ENCODE measurements at regions not wholly inside any gene's neighbourhood (a gene's known extent, or its start where the extent isn't known, plus 50 kb on each side); places are given as distances from the start of the nearest gene placed in this dataset.
A peak's percentile ranks its signal among the peaks of the same experiment; 100 is the strongest.

DNA sequence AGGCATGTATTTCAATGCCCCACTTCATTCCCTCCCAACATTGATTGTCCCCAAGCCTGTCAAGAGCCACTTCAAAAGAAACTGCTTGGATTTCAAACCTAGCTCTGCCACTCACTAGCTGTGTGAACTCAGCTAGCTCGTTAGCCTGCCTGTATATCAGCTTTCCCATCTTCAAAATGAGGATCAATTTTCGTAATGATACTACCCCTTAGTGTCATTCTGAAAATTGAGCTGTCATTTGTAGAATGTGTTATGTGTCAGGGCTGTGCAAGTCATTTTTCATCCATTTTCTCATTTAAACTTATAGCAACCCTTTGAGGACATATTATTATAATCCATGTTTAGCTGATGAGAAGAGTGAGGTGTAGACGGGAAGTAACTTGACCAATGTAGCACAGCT, 88.6 kb downstream of the TRIM42 start:
- Histone ChIP-seq H3K4me3 (no peak overlapping the region), H3K4me1 (no peaks in the 10 kb centered on the region), H3K27ac (no peak overlapping the region), H3K27me3 (peaks cover 6% of the 10 kb centered on the region), H3K36me3 (no peaks in the 10 kb centered on the region), H3K9me3 (no peaks in the 10 kb centered on the region)
- TF ChIP-seq, protein P1, sequence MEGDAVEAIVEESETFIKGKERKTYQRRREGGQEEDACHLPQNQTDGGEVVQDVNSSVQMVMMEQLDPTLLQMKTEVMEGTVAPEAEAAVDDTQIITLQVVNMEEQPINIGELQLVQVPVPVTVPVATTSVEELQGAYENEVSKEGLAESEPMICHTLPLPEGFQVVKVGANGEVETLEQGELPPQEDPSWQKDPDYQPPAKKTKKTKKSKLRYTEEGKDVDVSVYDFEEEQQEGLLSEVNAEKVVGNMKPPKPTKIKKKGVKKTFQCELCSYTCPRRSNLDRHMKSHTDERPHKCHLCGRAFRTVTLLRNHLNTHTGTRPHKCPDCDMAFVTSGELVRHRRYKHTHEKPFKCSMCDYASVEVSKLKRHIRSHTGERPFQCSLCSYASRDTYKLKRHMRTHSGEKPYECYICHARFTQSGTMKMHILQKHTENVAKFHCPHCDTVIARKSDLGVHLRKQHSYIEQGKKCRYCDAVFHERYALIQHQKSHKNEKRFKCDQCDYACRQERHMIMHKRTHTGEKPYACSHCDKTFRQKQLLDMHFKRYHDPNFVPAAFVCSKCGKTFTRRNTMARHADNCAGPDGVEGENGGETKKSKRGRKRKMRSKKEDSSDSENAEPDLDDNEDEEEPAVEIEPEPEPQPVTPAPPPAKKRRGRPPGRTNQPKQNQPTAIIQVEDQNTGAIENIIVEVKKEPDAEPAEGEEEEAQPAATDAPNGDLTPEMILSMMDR (IDR thresholded peaks at IDR 0.05), result no peak
- TF ChIP-seq POLR2A (IDR thresholded peaks at IDR 0.05), result no peak
- no peak for TF ChIP-seq EP300 (IDR thresholded peaks at IDR 0.05)
- TF ChIP-seq POLR2AphosphoS5 (IDR thresholded peaks at IDR 0.05), result no peak
- WGBS, 2 donors (ENCODE audit: low coverage in 1 of 2), result 41 to 78% methylated on average over 3 of the region's 3 CpGs
- no peak for ATAC-seq

DNA sequence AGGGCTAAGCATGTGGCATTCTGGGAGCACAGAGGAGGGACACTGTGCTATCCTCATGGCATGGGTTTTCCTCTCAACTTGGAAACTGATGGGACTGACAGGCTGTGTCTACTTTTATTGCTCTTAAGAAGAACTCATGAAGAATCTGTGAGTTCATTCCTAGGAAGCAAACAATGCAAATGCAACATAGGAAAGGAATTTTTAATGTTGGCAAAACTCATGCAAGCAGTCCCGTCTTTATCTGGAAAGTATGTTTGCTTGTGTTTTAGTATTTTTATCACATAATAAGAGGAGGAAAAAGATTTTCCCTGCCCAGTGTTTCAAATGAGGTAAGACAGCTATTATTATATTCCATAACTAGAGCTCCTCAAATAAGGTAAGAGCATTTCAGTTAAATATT, 89.7 kb downstream of the TRIM42 start:
- TF ChIP-seq, protein P1 (IDR thresholded peaks at IDR 0.05), result no peak
- no peak for TF ChIP-seq POLR2A (IDR thresholded peaks at IDR 0.05)
- no peak for TF ChIP-seq POLR2AphosphoS5 (IDR thresholded peaks at IDR 0.05)
- TF ChIP-seq EP300 (IDR thresholded peaks at IDR 0.05), result no peak
- no peak for ATAC-seq
- Histone ChIP-seq H3K4me1 (no peaks in the 10 kb centered on the region), H3K36me3 (no peaks in the 10 kb centered on the region), H3K27me3 (peaks cover 6% of the 10 kb centered on the region), H3K4me3 (no peak overlapping the region), H3K9me3 (no peaks in the 10 kb centered on the region), H3K27ac (no peak overlapping the region)
- WGBS, 2 donors (ENCODE audit: low coverage in 1 of 2), result 50 to 63% methylated on average over 1 of the region's 1 CpG

DNA sequence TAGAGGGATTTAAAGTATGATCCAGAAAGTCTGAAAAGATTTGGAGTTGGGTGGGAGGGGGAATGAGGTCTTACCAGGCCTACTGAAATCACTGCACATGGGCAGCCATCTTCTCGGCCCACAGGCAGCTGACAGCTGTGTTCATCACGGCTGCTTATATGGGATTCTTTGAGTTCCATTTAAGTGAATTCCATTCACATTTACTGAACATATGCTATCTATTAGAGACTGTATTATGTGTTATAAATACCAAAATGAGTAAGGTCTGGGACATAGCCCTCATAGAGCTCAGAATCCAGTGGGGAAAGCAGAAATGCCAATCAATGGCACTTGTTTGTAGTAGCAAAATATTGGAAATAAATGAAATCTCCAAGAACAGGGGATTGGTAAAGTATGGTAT, 91.1 kb downstream of the TRIM42 start:
- Histone ChIP-seq H3K27me3 (peaks cover 6% of the 10 kb centered on the region), H3K27ac (no peak overlapping the region), H3K4me3 (no peak overlapping the region), H3K4me1 (no peaks in the 10 kb centered on the region), H3K36me3 (no peaks in the 10 kb centered on the region), H3K9me3 (no peaks in the 10 kb centered on the region)
- no peak for ATAC-seq
- TF ChIP-seq POLR2AphosphoS5 (IDR thresholded peaks at IDR 0.05) (no peak), EP300 (IDR thresholded peaks at IDR 0.05) (no peak), POLR2A (IDR thresholded peaks at IDR 0.05) (no peak)
- TF ChIP-seq, protein P1 (IDR thresholded peaks at IDR 0.05), result no peak
- WGBS, 2 donors (ENCODE audit: low coverage in 1 of 2), result 54 to 67% methylated on average over 2 of the region's 2 CpGs

DNA sequence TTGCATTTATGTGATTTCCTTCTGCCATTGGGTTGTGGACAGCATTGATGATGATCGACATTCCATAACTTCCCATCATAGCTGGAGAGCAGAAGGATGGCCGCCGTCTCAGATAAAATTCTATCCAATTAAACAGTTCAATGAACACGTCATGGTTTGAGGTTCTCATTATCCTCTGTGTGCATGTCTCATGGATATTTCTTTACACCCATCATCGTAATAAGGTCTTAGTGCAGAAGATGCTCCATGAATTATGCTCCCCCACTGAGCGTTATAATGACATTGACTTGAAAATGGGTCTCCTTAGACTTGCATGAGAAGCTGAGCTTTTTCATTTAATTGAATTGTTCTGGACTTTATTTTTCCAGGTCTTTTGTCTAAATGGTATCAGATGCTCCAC, 92.1 kb downstream of the TRIM42 start:
- WGBS, 2 donors (ENCODE audit: low coverage in 1 of 2), result 80 to 83% methylated on average over 6 of the region's 6 CpGs
- no peaks in the 10 kb centered on the region for H3K36me3 ChIP-seq
- H3K27ac ChIP-seq, result no peak overlapping the region
- TF ChIP-seq EP300 (IDR thresholded peaks at IDR 0.05) (no peak), POLR2A (IDR thresholded peaks at IDR 0.05) (no peak), POLR2AphosphoS5 (IDR thresholded peaks at IDR 0.05) (no peak)
- TF ChIP-seq, protein P1 (IDR thresholded peaks at IDR 0.05), result no peak
- no peak for ATAC-seq
- H3K27me3 ChIP-seq, result peaks cover 6% of the 10 kb centered on the region
- no peaks in the 10 kb centered on the region for H3K4me1 ChIP-seq
- H3K4me3 ChIP-seq, result no peak overlapping the region
- no peaks in the 10 kb centered on the region for H3K9me3 ChIP-seq

DNA sequence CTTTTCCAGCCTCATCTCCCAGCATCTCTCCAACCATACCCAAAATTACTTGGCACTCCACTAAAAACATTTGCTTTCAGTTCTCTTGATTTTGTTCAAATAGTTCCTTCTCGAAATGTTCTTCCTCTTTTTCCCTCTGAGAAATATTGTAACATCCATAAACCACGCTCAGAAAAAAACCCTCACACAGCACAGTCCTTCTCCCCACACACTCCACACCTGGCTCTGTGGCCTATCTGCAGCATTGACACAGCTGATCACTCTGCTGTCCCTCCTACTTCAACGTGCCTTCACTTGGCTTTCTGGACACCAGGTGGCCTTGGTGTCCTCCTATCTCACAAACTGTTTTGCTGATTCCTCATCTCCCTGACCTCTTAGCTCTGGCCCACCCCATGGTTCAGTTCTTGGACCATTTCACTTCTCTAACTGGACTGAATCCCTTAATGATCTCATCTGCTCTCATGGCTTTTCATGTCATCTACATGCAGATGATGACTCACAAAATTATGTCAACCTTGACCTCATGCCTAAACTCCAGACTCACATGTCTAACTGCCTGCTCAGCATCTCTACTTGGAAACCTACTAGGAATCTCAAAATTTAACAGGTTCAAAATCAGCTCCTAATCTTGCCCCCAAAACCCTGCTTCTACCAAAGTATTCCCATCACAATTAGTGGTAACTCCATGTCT, 93.3 kb downstream of the TRIM42 start:
- Histone ChIP-seq H3K27me3 (peaks cover 6% of the 10 kb centered on the region), H3K9me3 (no peaks in the 10 kb centered on the region), H3K36me3 (no peaks in the 10 kb centered on the region), H3K4me3 (no peak overlapping the region), H3K27ac (no peak overlapping the region), H3K4me1 (no peaks in the 10 kb centered on the region)
- ATAC-seq, result peak; percentile 13
- TF ChIP-seq POLR2AphosphoS5 (IDR thresholded peaks at IDR 0.05), result no peak
- TF ChIP-seq, protein P1 (IDR thresholded peaks at IDR 0.05), result no peak
- no peak for TF ChIP-seq POLR2A (IDR thresholded peaks at IDR 0.05)
- no peak for TF ChIP-seq EP300 (IDR thresholded peaks at IDR 0.05)
- WGBS, 2 donors (ENCODE audit: low coverage in 1 of 2), result 61 to 63% methylated on average over 2 to 3 of the region's 3 CpGs

All from gastroesophageal sphincter (tissue), 4 donors.